ENCODE measurements at regions not wholly inside any gene's neighbourhood (a gene's known extent, or its start where the extent isn't known, plus 50 kb on each side); places are given as distances from the start of the nearest gene placed in this dataset.

- DNase-seq, result no peak
Observed at GRCh38 chr1:21346365-21347071, 56.3 kb upstream of the ECE1 start.

- no peak for DNase-seq
Observed at GRCh38 chr1:21344750-21345443, 54.6 kb upstream of the ECE1 start.

GRCh38 chr1:21344098-21344749 is 54.0 kb upstream of the ECE1 start:
- no peak for DNase-seq

GRCh38 chr1:21342961-21343838 is 52.9 kb upstream of the ECE1 start:
- no peak for DNase-seq

GRCh38 chr1:21341517-21342078 is 51.3 kb upstream of the ECE1 start:
- no peak for DNase-seq

DNA sequence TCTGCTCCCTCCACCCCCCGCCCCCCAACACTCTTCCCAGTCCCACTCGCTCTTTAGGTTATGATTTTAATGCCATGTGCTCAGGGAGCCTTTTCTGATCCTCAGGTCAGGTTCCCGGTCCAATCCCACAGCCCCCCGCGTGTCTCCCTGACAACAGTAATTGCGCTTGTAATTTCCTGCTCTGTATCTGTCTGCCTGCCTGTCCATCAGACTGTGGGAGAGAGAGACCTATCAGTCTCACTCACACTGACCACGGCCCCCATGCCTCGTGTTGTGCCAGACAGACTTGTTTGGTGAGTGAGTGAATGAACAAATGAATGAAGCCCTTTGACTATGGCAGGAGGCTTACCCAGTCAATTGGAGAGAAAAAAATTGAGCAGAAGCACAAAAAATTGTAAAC is 50.8 kb upstream of the ECE1 start:
- DNase-seq, result no peak

DNA sequence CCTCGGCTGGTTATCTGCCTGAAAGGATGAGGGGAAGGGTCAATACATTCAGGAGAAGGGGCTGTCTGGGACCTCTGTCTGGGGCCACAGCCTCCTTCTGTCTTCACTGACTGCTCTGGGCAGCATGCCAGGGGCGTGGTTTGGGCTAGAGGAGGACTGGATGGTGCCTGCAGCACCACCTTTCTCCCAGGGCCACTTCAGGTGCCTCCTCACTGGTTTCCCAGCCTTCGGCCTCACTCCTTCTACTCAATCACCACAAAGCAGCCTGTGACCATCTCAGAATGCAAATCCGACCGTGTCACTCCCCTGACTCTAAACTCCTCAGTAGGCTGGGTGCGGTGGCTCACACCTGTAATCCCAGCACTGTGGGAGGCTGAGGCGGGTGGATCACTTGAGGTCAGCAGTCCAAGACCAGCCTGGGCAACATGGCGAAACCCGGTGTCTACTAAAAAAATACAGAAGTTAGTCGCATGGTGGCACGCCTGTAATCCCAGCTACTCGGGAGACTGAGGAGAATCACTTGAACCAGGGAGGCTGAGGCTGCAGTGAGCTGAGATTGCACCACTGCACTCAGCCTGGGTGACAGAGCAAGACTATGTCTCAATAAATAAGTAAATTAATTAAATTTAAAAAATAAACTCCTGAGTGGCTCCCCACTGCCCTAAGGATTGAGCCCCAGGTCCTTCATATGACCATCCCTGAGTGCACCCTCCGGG is 50.1 kb upstream of the ECE1 start:
- peak in 1 of 4 experiments; percentile 26 for DNase-seq

Measured in suppressor macrophage (primary cell).